Amniotic stem cell (primary cell): ENCODE measurements at regions not wholly inside any gene's neighbourhood (a gene's known extent, or its start where the extent isn't known, plus 50 kb on each side); places are given as distances from the start of the nearest gene placed in this dataset.
A peak's percentile ranks its signal among the peaks of the same experiment; 100 is the strongest.

Experiments
- DNase-seq: peaks from one replicate; lab custom pipeline; 2025; lab: John Stamatoyannopoulos, UW

DNA sequence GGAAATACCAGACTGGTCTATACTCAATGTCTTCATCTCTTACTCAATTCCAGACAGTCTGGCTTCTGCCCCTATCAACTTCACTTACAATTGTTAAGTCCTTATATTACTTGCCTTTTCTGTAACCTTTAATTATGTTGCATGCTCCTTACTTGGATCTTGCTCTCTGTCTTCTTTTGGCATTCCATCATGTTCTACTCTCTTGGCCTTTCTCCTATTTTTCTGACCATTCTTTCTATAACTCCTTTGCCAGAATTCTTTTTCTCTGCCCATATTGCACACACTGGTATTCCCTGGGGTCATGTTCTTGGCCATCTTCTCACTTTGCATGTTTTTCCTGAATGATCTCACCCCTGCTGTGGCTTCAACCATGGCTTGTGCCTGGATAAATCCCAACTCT, 209.8 kb upstream of the ZNF462 start:
- no peak for DNase-seq

GRCh38 chr9:106655966-106656365, 207.0 kb upstream of the ZNF462 start:
- no peak for DNase-seq

- DNase-seq, result no peak
These were observed 205.0 kb upstream of the ZNF462 start for GRCh38 chr9:106657926-106658325.

DNA sequence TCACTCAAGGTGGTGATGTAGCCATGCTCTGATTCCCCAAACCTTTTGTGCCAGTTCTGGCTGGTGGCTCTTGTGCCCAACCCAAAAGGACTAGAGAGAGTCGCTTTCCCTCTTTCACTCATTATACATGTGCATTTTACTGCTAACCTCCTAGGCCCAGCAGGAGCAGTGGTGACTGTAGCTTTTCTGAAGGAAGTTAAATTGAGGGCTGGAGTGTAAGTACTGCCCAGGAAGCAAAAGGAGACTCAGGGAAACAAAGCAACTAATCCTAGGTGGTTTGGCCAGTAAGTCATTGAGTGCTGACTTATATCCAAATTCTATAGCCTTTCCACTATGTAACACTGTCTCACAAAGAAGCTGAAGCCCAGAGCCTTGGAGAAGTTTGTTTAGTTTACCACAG, 194.4 kb upstream of the ZNF462 start:
- no peak for DNase-seq

GRCh38 chr9:106669835-106670234, 193.1 kb upstream of the ZNF462 start:
- no peak for DNase-seq

- no peak for DNase-seq
These were observed 192.5 kb upstream of the ZNF462 start for GRCh38 chr9:106670418-106670817.

DNA sequence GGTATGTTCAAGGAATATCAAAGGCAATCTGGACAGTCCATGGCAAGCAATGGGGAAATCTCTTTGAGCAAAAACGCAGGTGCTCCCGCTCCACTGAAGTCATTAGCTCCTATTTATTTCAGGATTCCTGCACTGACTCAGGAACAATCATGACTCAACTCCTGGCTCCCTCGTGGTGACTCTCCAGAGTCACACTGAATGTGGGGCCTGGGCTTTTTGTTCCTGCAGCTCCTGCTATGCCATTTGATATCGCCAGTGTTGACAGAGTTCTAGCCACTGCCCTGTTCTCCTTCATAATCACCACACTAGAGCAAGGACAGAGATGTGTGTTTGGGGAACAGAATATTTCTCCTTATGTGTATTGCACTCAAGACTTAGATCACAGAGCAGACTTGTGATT, 187.2 kb upstream of the ZNF462 start:
- DNase-seq, result no peak

- DNase-seq, result no peak
These were observed 185.6 kb upstream of the ZNF462 start for GRCh38 chr9:106677374-106677773.

DNA sequence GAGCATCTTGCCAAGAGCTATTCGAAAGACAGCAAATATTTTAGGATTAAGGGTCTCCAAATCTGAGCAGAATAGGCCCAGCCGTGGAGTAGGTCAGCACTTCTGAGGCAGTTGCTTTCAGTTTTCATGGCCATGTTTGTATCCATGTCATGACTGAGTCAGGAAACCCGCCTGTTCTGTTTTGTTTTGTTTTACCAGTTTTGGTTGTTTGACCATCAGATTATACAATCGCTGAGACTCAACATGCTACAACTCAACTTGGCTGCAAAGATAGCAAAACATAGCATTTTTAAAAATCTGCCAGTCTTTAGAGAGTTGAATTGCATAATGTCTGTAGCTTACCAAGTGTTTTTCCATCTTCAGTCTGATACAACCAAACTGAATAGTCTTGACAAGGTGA, 185.1 kb upstream of the ZNF462 start:
- no peak for DNase-seq

GRCh38 chr9:106678273-106678672, 184.7 kb upstream of the ZNF462 start:
- no peak for DNase-seq

DNA sequence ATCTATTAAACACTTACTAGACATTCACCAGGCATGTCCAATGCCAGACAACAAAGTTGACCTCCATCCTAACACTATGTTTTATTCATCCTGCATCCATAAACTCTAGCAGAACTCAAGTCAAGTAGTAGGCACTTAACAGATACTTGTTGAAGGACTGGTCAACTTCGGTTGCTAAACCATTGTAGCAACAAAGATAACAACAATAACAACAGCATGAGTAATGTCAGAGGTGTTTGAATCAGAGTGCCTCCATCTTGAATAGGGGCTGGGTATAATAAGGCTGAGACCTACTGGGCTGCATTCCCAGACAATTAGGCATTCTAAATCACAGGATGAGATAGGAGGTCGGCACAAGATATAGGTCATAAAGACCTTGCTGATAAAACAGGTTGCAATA, 180.5 kb upstream of the ZNF462 start:
- no peak for DNase-seq

- no peak for DNase-seq
These were observed 179.5 kb upstream of the ZNF462 start for GRCh38 chr9:106683454-106683853.

DNA sequence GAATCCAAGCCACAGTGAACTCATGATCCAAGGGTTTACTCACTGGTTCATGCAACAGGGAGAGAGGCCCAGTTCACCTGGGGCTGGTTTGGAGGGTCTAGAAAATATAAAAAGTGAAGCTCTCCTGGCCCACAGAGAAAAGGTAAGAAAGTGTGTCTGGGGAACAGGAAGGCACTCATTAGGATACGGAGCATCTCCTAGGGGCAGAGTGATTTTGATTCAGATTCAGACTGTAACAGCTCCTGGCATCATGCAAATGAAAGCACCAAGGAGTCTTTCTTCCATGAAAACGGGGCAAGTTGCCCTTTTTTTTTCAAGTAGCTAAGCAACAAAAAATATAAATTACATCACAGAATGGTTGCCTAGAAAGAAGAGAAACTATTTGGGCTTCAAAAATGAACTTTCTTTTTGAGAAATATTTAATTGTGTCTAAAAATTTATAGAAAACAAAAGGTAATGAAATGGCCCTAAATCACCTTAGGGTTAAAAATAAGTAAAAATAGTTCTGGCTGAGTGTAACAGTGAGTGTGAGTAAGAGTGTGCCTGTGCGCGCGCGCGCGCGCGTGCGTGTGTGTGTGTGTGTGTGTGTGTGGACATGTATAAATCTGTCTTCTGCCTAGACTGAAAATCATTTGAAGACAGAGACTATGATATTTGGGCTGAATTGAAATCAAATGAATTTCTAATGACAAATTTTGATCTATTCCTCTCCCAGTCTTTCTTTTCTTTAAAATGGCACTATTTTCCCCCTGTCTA, 177.8 kb upstream of the ZNF462 start:
- DNase-seq, result no peak

DNA sequence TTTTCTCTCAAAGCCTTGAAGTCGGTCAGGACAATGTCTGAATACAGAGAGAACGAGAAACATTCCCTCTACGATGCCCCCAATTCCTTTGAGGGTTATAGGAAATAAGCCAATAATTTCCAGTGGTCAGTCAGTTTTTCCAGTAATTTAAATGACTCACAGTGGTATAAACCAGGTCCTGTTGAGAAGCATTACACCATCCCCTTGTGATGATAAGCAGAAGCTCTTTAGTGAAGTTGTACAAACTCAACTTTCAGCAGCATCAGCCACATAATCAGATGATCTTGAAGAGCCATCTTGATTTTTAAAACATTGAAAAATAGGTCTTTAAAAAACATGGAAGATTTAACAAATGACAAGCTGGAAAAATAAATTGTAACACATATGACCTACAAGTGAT, 173.9 kb upstream of the ZNF462 start:
- no peak for DNase-seq

DNA sequence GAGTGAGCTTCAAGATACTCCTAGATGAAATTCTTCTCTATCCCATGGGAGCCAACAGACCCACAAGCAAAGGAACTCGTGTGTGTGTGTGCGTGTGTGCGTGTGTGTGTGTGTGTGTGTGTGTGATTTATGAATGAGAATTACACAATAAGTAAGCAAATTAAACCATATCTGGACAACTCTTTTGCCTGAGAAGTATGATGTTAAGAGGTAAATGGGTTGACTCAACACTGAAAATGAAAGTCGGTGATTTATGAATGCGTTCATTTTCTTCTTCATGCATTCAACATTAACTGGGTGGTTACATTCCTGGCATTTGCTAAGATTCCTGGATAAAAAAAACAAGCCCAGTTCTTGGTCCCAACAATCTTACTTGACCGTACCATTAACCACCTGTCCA, 171.3 kb upstream of the ZNF462 start:
- DNase-seq, result no peak

DNA sequence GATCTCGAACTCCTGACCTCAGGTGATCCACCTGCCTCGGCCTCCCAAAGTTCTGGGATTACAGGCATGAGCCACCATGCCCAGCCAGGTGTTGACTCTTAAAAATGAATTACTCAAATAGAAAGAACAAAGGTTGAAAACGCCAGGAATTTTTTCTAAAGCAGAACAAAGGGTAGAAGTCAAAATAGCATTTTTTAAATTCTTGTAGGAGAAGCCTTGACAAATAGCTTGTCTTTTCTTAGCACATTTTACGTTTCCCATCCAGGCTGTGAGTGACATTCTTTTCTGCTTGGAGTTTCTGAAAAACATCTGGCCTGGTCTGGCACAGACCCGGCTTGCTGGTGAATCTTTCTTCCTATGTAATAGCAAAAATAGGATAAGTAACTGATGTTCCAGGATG, 169.4 kb upstream of the ZNF462 start:
- DNase-seq, result no peak

DNA sequence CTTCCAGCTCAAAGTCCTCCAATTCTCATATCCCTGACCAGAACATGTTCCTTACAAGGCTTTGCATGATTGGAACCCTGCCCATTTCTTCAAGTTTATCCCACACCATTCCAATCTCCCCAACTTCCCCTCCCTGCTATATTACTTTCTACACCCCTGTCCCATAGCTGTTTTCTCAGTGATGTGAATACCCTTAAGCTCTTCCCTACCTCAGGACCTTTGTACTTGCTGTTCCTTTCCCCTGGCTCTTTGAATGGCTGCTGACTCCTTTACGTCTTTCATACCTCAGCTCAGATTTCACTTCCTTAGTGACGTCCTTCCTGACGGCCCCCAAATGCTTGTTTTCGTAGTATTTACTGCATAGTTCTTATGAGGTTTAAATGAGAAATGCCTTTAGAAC, 166.2 kb upstream of the ZNF462 start:
- DNase-seq, result no peak

DNA sequence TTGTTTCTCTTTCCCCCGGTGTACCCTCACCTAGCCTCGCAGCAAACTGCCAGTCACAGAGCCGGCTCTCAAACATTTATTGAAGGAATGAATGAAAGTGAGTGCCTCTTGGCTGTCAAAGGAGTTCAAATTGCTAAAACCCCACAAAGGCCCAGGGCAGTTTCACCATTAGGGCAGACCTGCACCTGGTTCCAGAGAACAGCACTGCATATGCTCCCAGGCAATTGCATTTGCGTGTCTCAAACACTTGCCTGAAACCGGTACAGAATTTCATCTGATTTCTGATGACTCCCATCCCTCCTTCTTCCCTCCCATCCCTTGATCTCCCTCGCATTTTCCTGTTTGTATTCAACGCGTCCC, 165.6 kb upstream of the ZNF462 start:
- no peak for DNase-seq

DNA sequence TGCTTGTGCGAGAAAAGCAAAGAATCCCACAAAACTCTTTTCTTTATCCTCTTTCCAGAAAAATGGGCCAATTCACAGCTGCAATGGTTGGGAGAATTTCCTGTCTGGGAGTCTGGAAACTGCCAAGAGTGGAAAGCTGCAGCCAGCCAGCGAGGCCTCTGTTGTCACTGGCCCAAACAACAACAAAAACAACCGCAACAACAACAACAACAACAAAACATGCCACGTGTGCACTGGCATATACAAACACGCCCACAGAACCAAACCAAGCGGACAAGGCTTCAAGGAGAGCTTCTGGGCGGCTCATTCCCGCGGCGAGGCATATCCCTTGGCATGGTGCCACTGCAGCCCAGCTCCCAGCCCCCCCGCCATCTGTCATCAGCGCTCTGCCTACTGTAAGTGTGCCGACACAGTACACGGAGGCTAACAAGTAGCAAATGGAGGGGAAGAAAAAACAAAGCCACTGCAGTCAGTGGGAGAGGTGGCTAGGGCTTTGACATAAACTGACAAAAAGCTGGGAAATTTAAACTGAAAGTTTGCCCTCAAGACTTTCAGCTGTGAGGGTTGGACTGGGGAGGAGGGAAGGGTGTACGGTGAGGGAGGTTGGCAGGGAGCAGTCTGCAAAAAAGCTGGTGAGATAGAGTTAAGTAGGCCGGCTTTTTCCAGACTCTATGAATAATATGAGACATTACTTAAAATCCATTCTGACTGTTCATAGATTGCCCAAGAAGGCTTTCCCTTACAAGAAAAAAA, 165.0 kb upstream of the ZNF462 start:
- DNase-seq, result peak; percentile 68

DNA sequence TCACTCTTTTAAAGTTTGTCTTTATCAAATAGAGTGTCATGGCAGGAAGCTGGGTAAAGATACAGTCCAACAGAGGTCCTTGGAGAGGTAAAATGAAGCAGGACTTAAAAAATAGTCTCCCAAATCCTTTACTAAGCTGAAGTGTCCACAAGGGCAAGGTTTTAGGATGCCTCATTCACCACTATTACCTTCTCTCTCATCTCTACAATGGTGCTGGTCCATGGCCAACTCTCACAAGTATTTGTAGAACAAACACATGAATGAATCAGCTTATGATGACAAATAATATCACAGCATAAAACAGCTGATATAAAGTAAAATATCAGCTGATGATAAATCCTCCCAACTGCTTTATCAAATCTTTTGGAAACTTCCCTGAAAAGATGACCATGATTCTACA, 162.3 kb upstream of the ZNF462 start:
- DNase-seq, result no peak

GRCh38 chr9:106701611-106702010, 161.4 kb upstream of the ZNF462 start:
- no peak for DNase-seq

- no peak for DNase-seq
These were observed 158.8 kb upstream of the ZNF462 start for GRCh38 chr9:106704056-106704615.

- DNase-seq, result no peak
These were observed 155.7 kb upstream of the ZNF462 start for GRCh38 chr9:106707291-106707690.
